Middle frontal gyrus (tissue), 1 donor: ENCODE measurements at regions not wholly inside any gene's neighbourhood (a gene's known extent, or its start where the extent isn't known, plus 50 kb on each side); places are given as distances from the start of the nearest gene placed in this dataset.
"Not testable (repeated sequence)": the region's sequence is repeated elsewhere in the genome, so short reads cannot be mapped to it uniquely, and the experiment has no call there.

ENCODE experiments used
- DNase-seq: peaks from one replicate; pipeline ENCODE4 v3.0.0-alpha.2; 2015; ENCODE audit warnings: low spot score; ENCODE audit errors: extremely low spot score

GRCh38 chr18:55665506-55665905 is 77.5 kb upstream of the TCF4 start:
- DNase-seq: no peak

- not testable (repeated sequence) for DNase-seq
Measured at GRCh38 chr18:55664758-55665400, 76.9 kb upstream of the TCF4 start.

- no peak for DNase-seq
Measured at GRCh38 chr18:55663891-55664290, 75.9 kb upstream of the TCF4 start.

- DNase-seq: no peak
Measured at GRCh38 chr18:55658598-55658997, 70.6 kb upstream of the TCF4 start.

GRCh38 chr18:55657572-55658331 is 69.8 kb upstream of the TCF4 start:
- DNase-seq: no peak

DNA sequence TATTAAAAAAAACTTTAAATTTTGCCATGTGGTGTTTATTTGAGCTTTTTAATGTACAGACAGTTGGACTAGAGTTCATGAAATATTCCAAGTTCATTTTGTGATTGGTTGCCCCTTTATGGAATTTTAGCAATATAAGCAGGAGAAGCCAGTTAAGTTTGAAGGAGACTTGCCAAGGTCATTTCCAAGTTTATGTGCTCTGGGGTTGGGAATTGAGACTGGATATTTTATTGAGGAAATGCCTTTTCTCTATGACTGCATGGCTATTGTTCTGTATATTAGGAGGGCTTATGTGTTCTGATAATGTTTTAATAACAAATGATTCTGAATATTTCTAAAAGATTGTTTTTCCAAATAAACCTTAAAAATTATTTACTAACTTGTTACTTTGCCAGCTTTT is 67.0 kb upstream of the TCF4 start:
- DNase-seq: no peak

DNA sequence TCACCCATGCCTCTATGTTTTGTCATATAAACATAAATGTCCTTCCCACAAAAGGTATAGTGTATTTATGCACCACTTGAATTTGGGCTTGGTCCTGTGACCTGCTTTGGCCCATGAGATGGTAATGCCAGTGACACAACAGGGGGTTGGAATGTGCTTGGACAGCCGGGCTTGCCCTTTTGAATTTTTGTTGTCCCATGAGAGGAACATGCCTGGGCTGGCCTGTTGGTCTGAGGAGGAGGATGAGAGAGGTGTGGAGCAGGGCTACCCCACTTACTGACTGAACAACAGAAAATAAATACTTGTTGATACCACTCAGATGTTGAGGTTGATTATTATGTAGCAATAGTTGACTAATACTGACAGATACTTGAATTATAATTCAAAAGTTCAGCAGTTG is 63.2 kb upstream of the TCF4 start:
- DNase-seq: no peak

GRCh38 chr18:55650363-55650870 is 62.4 kb upstream of the TCF4 start:
- no peak for DNase-seq

DNA sequence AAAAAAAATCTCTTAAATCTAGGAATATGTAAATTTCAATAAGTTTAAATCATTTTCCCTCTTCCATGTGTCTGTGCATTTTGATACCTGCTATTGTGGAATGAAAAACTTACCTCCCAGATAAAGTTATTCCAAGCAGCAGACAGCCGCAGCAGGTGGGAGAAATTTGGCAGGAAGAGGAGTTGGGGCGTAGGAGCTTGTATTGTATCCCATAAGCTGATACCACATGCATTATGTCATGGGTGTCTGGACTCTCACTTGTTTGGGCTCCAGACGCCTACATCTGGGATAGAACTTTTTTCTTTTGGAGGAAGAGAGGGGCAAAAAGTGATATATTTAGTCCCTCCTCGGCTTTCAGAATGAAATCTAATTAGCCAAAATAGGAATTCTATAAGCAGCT is 59.3 kb upstream of the TCF4 start:
- peak; percentile 20 for DNase-seq

- no peak for DNase-seq
Measured at GRCh38 chr18:55642191-55642590, 54.2 kb upstream of the TCF4 start.

DNA sequence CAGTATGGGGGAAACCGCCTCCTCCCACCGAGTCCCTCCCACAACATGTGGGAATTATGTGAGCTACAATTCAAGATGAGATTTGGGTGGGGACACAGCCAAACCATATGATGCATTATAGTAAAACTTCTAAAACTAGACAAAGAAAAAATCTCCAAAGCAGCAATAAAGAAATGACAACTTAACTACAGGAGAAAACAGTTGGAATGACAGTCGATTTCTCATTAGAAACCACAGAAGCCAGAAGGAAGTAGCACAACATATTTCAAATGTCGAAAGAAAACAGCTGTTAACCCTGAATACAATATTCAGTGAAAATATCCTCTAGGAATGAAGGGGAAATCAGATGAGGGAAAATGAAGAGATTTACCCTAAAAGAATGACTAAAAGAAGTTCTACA is 53.5 kb upstream of the TCF4 start:
- no peak for DNase-seq
